ENCODE measurements at regions not wholly inside any gene's neighbourhood (a gene's known extent, or its start where the extent isn't known, plus 50 kb on each side); places are given as distances from the start of the nearest gene placed in this dataset.

- Histone ChIP-seq H3K79me2 (ENCODE audit: control insufficient read depth, insufficient read depth, low read length) (no peaks in the 10 kb centered on the region), H3K4me1 (ENCODE audit: control insufficient read depth, low read depth, low read length) (no peaks in the 10 kb centered on the region), H3K18ac (ENCODE audit: low read length) (no peak overlapping the region), H3K4me3 (ENCODE audit: low read length) (no peak overlapping the region), H2AK5ac (ENCODE audit: low read length) (no peak overlapping the region), H3K27ac (ENCODE audit: low read depth, low read length) (no peak overlapping the region), H2BK15ac (replicated peaks; ENCODE audit: low read depth) (no peak overlapping the region), H3K4me2 (ENCODE audit: low read length) (no peak overlapping the region), H3K27me3 (ENCODE audit: insufficient read depth, low read length, poor library complexity) (no peaks in the 10 kb centered on the region), H4K5ac (ENCODE audit: low read length) (no peak overlapping the region), H3K79me1 (ENCODE audit: low read length) (no peaks in the 10 kb centered on the region), H2BK5ac (ENCODE audit: low read length) (no peak overlapping the region), H4K8ac (ENCODE audit: low read depth, low read length) (no peak overlapping the region), H3K9ac (ENCODE audit: low read length) (no peak overlapping the region), H3K36me3 (ENCODE audit: control insufficient read depth, insufficient read depth, low read length) (no peaks in the 10 kb centered on the region), H3K23ac (ENCODE audit: low read length) (no peak overlapping the region), H3K56ac (ENCODE audit: low read length) (no peak overlapping the region), H3K4ac (ENCODE audit: low read depth, low read length) (no peak overlapping the region), H2BK120ac (ENCODE audit: low read depth, low read length) (no peak overlapping the region)
- DNase-seq, result no peak
- whole genome bisulfite sequencing (ENCODE audit: extremely low coverage, insufficient coverage, low lambda C conversion rate), result no CpG with 5 or more reads among the region's 2 CpGs
Observed at GRCh38 chr18:22484471-22484870, 66.8 kb upstream of the CTAGE1 start.

DNA sequence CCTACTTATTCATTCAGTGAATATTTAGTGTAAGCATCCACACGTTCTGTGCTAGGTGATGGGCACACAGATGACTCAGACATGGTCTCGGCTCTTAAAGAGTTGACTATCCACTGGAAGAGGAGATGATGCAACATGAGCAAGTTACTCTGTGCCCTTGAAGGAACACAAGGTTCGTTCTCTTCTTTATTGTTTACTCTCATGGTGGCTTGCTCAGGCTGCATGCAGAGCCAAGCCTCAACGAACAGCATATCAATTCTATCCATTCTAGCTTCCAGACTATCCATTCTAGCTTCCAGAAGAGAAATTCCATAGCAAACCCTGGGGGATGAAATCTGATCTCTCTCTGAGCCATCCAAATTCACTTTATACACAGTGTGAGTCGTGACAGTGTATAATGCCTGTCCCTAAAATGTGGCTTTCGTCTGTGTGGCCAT is 68.1 kb upstream of the CTAGE1 start:
- Histone ChIP-seq H3K36me3 (ENCODE audit: control insufficient read depth, insufficient read depth, low read length) (no peaks in the 10 kb centered on the region), H4K5ac (ENCODE audit: low read length) (no peak overlapping the region)
- WGBS (ENCODE audit: extremely low coverage, insufficient coverage, low lambda C conversion rate), result no CpG with 5 or more reads among the region's 6 CpGs

DNA sequence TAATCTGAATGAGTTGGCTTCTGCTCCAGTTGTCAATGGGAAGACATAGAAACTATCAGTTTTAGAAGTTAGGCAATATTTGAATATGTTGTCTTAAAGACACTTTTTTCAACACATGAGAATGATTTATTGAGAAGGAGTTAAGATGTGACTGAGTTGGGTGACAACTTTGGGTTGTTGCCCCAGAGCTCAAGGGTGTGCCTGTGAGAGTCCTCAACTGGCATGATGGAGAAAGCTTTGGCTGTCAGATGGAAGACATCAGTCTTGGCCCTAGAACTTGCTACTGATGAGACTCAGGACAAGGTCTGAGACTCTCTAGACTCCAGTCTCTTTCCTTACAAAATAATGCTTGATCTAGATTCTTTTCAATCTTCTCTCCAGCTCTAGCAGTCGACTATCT is 69.0 kb upstream of the CTAGE1 start:
- no peak overlapping the region for H2BK15ac ChIP-seq (replicated peaks; ENCODE audit: low read depth)
- H3K36me3 ChIP-seq (ENCODE audit: control insufficient read depth, insufficient read depth, low read length), result no peaks in the 10 kb centered on the region
- no peak overlapping the region for H3K9ac ChIP-seq (ENCODE audit: low read length)
- H4K8ac ChIP-seq (ENCODE audit: low read depth, low read length), result no peak overlapping the region
- no peak overlapping the region for H2AK5ac ChIP-seq (ENCODE audit: low read length)
- no peak overlapping the region for H3K4ac ChIP-seq (ENCODE audit: low read depth, low read length)
- no peak overlapping the region for H2BK120ac ChIP-seq (ENCODE audit: low read depth, low read length)
- H3K27me3 ChIP-seq (ENCODE audit: insufficient read depth, low read length, poor library complexity), result no peaks in the 10 kb centered on the region
- H2BK5ac ChIP-seq (ENCODE audit: low read length), result no peak overlapping the region
- no peak overlapping the region for H4K5ac ChIP-seq (ENCODE audit: low read length)
- no peak overlapping the region for H3K18ac ChIP-seq (ENCODE audit: low read length)
- H3K27ac ChIP-seq (ENCODE audit: low read depth, low read length), result no peak overlapping the region
- H3K79me1 ChIP-seq (ENCODE audit: low read length), result no peaks in the 10 kb centered on the region
- no peak overlapping the region for H3K56ac ChIP-seq (ENCODE audit: low read length)
- no peak overlapping the region for H3K4me3 ChIP-seq (ENCODE audit: low read length)
- WGBS (ENCODE audit: extremely low coverage, insufficient coverage, low lambda C conversion rate), result no CpG with 5 or more reads among the region's 1 CpG
- H3K4me2 ChIP-seq (ENCODE audit: low read length), result no peak overlapping the region
- H3K4me1 ChIP-seq (ENCODE audit: control insufficient read depth, low read depth, low read length), result no peaks in the 10 kb centered on the region
- no peak for DNase-seq
- no peaks in the 10 kb centered on the region for H3K79me2 ChIP-seq (ENCODE audit: control insufficient read depth, insufficient read depth, low read length)
- no peak overlapping the region for H3K23ac ChIP-seq (ENCODE audit: low read length)

More for the DNA sequence above, 68.1 kb upstream of the CTAGE1 start:
- no peaks in the 10 kb centered on the region for H3K79me1 ChIP-seq (ENCODE audit: low read length)
- H4K8ac ChIP-seq (ENCODE audit: low read depth, low read length), result no peak overlapping the region
- no peaks in the 10 kb centered on the region for H3K27me3 ChIP-seq (ENCODE audit: insufficient read depth, low read length, poor library complexity)
- DNase-seq, result no peak
- no peak overlapping the region for H2AK5ac ChIP-seq (ENCODE audit: low read length)
- H3K4me2 ChIP-seq (ENCODE audit: low read length), result no peak overlapping the region
- no peak overlapping the region for H3K9ac ChIP-seq (ENCODE audit: low read length)
- no peak overlapping the region for H3K4ac ChIP-seq (ENCODE audit: low read depth, low read length)
- no peak overlapping the region for H3K27ac ChIP-seq (ENCODE audit: low read depth, low read length)
- no peak overlapping the region for H2BK5ac ChIP-seq (ENCODE audit: low read length)
- H2BK120ac ChIP-seq (ENCODE audit: low read depth, low read length), result no peak overlapping the region
- no peak overlapping the region for H3K18ac ChIP-seq (ENCODE audit: low read length)
- H3K79me2 ChIP-seq (ENCODE audit: control insufficient read depth, insufficient read depth, low read length), result no peaks in the 10 kb centered on the region
- no peak overlapping the region for H3K23ac ChIP-seq (ENCODE audit: low read length)
- no peak overlapping the region for H3K56ac ChIP-seq (ENCODE audit: low read length)
- H3K4me3 ChIP-seq (ENCODE audit: low read length), result no peak overlapping the region
- no peaks in the 10 kb centered on the region for H3K4me1 ChIP-seq (ENCODE audit: control insufficient read depth, low read depth, low read length)
- no peak overlapping the region for H2BK15ac ChIP-seq (replicated peaks; ENCODE audit: low read depth)

- Histone ChIP-seq H3K4ac (ENCODE audit: low read depth, low read length) (no peak overlapping the region), H3K18ac (ENCODE audit: low read length) (no peak overlapping the region), H4K5ac (ENCODE audit: low read length) (no peak overlapping the region), H3K79me1 (ENCODE audit: low read length) (no peaks in the 10 kb centered on the region), H3K23ac (ENCODE audit: low read length) (no peak overlapping the region), H2BK15ac (replicated peaks; ENCODE audit: low read depth) (no peak overlapping the region), H3K9ac (ENCODE audit: low read length) (no peak overlapping the region), H3K4me2 (ENCODE audit: low read length) (no peak overlapping the region), H3K4me1 (ENCODE audit: control insufficient read depth, low read depth, low read length) (no peaks in the 10 kb centered on the region), H3K36me3 (ENCODE audit: control insufficient read depth, insufficient read depth, low read length) (no peaks in the 10 kb centered on the region), H2AK5ac (ENCODE audit: low read length) (no peak overlapping the region), H4K8ac (ENCODE audit: low read depth, low read length) (no peak overlapping the region), H3K56ac (ENCODE audit: low read length) (no peak overlapping the region), H3K4me3 (ENCODE audit: low read length) (no peak overlapping the region), H3K79me2 (ENCODE audit: control insufficient read depth, insufficient read depth, low read length) (no peaks in the 10 kb centered on the region), H2BK120ac (ENCODE audit: low read depth, low read length) (no peak overlapping the region), H3K27me3 (ENCODE audit: insufficient read depth, low read length, poor library complexity) (no peaks in the 10 kb centered on the region), H2BK5ac (ENCODE audit: low read length) (no peak overlapping the region), H3K27ac (ENCODE audit: low read depth, low read length) (no peak overlapping the region)
- WGBS (ENCODE audit: extremely low coverage, insufficient coverage, low lambda C conversion rate), result no CpG with 5 or more reads among the region's 5 CpGs
- DNase-seq, result no peak
Observed at GRCh38 chr18:22488554-22488953, 70.8 kb upstream of the CTAGE1 start.

DNA sequence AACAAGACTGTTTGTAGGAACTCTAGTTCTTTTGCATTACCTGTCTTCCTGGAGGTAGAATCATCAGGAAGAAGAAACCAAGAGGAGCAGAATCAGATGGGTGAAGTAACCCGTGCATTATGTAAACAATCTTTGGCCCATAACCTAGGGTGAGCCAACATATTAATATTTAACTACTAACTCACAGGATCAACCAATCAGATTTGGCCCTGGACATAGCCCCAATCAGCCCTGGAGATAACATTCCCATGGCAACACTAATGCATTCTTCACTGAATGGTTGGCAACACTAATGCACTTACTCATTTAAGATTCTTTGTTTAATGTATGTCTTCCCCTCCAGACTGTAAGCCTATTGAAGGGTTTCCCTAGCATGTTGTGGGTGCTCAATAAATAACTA is 72.0 kb upstream of the CTAGE1 start:
- Histone ChIP-seq H3K36me3 (ENCODE audit: control insufficient read depth, insufficient read depth, low read length) (no peaks in the 10 kb centered on the region), H3K56ac (ENCODE audit: low read length) (no peak overlapping the region), H2BK120ac (ENCODE audit: low read depth, low read length) (no peak overlapping the region), H2AK5ac (ENCODE audit: low read length) (no peak overlapping the region), H2BK5ac (ENCODE audit: low read length) (no peak overlapping the region), H3K18ac (ENCODE audit: low read length) (no peak overlapping the region), H3K4ac (ENCODE audit: low read depth, low read length) (no peak overlapping the region), H3K79me1 (ENCODE audit: low read length) (no peaks in the 10 kb centered on the region), H2BK15ac (replicated peaks; ENCODE audit: low read depth) (no peak overlapping the region), H3K4me1 (ENCODE audit: control insufficient read depth, low read depth, low read length) (no peaks in the 10 kb centered on the region), H3K27ac (ENCODE audit: low read depth, low read length) (no peak overlapping the region), H4K5ac (ENCODE audit: low read length) (no peak overlapping the region), H3K4me2 (ENCODE audit: low read length) (no peak overlapping the region), H3K23ac (ENCODE audit: low read length) (no peak overlapping the region), H3K9ac (ENCODE audit: low read length) (no peak overlapping the region), H3K79me2 (ENCODE audit: control insufficient read depth, insufficient read depth, low read length) (no peaks in the 10 kb centered on the region), H4K8ac (ENCODE audit: low read depth, low read length) (no peak overlapping the region), H3K27me3 (ENCODE audit: insufficient read depth, low read length, poor library complexity) (no peaks in the 10 kb centered on the region), H3K4me3 (ENCODE audit: low read length) (no peak overlapping the region)
- no CpG with 5 or more reads among the region's 1 CpG for WGBS (ENCODE audit: extremely low coverage, insufficient coverage, low lambda C conversion rate)
- DNase-seq, result peak; percentile 36

GRCh38 chr18:22490429-22490846 is 72.7 kb upstream of the CTAGE1 start:
- WGBS (ENCODE audit: extremely low coverage, insufficient coverage, low lambda C conversion rate), result no CpG with 5 or more reads among the region's 4 CpGs
- no peak overlapping the region for H2BK5ac ChIP-seq (ENCODE audit: low read length)
- DNase-seq, result no peak

More at GRCh38 chr18:22490429-22490846, 72.7 kb upstream of the CTAGE1 start:
- Histone ChIP-seq H4K8ac (ENCODE audit: low read depth, low read length) (no peak overlapping the region), H3K27me3 (ENCODE audit: insufficient read depth, low read length, poor library complexity) (no peaks in the 10 kb centered on the region), H3K4me3 (ENCODE audit: low read length) (no peak overlapping the region), H3K4ac (ENCODE audit: low read depth, low read length) (no peak overlapping the region), H3K23ac (ENCODE audit: low read length) (no peak overlapping the region), H3K79me2 (ENCODE audit: control insufficient read depth, insufficient read depth, low read length) (no peaks in the 10 kb centered on the region), H3K4me1 (ENCODE audit: control insufficient read depth, low read depth, low read length) (no peaks in the 10 kb centered on the region), H4K5ac (ENCODE audit: low read length) (no peak overlapping the region), H2BK120ac (ENCODE audit: low read depth, low read length) (no peak overlapping the region), H3K36me3 (ENCODE audit: control insufficient read depth, insufficient read depth, low read length) (no peaks in the 10 kb centered on the region), H2AK5ac (ENCODE audit: low read length) (no peak overlapping the region), H3K27ac (ENCODE audit: low read depth, low read length) (no peak overlapping the region), H3K56ac (ENCODE audit: low read length) (no peak overlapping the region), H3K9ac (ENCODE audit: low read length) (no peak overlapping the region), H3K18ac (ENCODE audit: low read length) (no peak overlapping the region), H3K4me2 (ENCODE audit: low read length) (no peak overlapping the region), H3K79me1 (ENCODE audit: low read length) (no peaks in the 10 kb centered on the region), H2BK15ac (replicated peaks; ENCODE audit: low read depth) (no peak overlapping the region)

Data from mesendoderm (in vitro differentiated cells).